T47D (cell line): ENCODE measurements at regions not wholly inside any gene's neighbourhood (a gene's known extent, or its start where the extent isn't known, plus 50 kb on each side); places are given as distances from the start of the nearest gene placed in this dataset.
"Not testable (repeated sequence)": the region's sequence is repeated elsewhere in the genome, so short reads cannot be mapped to it uniquely, and the experiment has no call there.

ENCODE experiments used
- DNase-seq, 2 experiments: peaks; one replicate each; pipeline versions ENCODE4 v3.0.0 to v3.0.0-alpha.2; 2011 to 2012; ENCODE audit warnings: low read depth in 1 of 2, low spot score in 1 of 2
- JUND ChIP-seq: IDR thresholded peaks from 2 replicates; pipeline ENCODE4 v1.6.1; 2012; ENCODE audit warnings: low read depth
- in situ Hi-C: cut with HindIII; loops from 2 replicates; pipeline ENCODE4 v1.10.0; 2016; ENCODE audit warnings: low sequenced_read_pairs, low pct_unique_long_range_greater_than_20kb

GRCh38 chr9:63729021-63729420 lies 1556.0 kb downstream of the FOXD4L5 start:
- in situ Hi-C loops: not testable (repeated sequence)
- DNase-seq: peak in 1 of 2 experiments; percentile 7

- DNase-seq: no peak
- no peak for TF ChIP-seq JUND
- in situ Hi-C loops: no loop called here
These were observed 1556.7 kb downstream of the FOXD4L5 start for GRCh38 chr9:63728287-63728686.

- DNase-seq, in situ Hi-C loops: not testable (repeated sequence)
These were observed 1576.7 kb downstream of the FOXD4L5 start for GRCh38 chr9:63708285-63708684.

GRCh38 chr9:63704456-63704855 lies 1580.6 kb downstream of the FOXD4L5 start:
- in situ Hi-C loops, DNase-seq: not testable (repeated sequence)

GRCh38 chr9:63703670-63704069 lies 1581.3 kb downstream of the FOXD4L5 start:
- in situ Hi-C loops, DNase-seq: not testable (repeated sequence)

GRCh38 chr9:63703138-63703665 lies 1581.8 kb downstream of the FOXD4L5 start:
- not testable (repeated sequence) for DNase-seq

More at GRCh38 chr9:63703138-63703665, 1581.8 kb downstream of the FOXD4L5 start:
- in situ Hi-C loops: not testable (repeated sequence)
